ELF-1 (cell line): ENCODE measurements at regions not wholly inside any gene's neighbourhood (a gene's known extent, or its start where the extent isn't known, plus 50 kb on each side); places are given as distances from the start of the nearest gene placed in this dataset.
A peak's percentile ranks its signal among the peaks of the same experiment; 100 is the strongest.
"Not testable (repeated sequence)": the region's sequence is repeated elsewhere in the genome, so short reads cannot be mapped to it uniquely, and the experiment has no call there.

Experiments
- DNase-seq: peaks from one replicate; pipeline ENCODE4 v3.0.0-alpha.2; 2016; ENCODE audit warnings: low read depth, low spot score

DNA sequence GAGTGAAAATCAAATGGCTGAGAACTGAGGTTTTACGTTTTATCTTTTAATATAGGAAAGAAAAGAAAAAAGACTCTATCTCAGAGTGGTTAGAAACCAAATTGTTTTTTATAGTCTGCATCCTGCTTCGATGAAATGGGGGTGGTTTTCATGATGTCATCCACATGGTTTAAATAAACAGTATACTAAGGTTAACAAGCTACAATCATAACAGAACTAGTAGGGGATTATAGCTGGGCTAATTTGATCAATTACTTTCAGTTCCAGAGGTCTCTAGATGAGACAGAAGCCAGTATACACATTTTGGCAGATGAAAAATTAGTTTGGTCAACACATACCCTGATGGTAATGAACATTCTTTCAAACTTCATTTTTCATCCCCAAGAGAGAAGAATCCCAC, 106.3 kb upstream of the SNX2 start:
- no peak for DNase-seq

DNA sequence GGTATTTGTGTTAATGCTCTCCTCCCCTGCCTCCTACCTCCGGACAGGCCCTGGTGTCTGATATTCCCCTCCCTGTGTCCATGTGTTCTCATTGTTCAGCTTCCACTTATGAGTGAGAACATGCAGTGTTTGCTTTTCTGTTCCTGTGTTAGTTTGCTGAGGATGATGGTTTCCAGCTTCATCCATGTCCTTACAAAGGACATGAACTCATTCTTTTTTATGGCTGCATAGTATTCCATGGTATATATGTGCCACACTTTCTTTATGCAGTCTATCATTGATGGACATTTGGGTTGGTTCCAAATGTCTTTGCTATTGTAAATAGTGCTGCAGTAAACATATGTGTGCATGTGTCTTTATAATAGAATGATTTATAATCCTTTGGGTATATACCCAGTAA, 105.2 kb upstream of the SNX2 start:
- DNase-seq = not testable (repeated sequence)

DNA sequence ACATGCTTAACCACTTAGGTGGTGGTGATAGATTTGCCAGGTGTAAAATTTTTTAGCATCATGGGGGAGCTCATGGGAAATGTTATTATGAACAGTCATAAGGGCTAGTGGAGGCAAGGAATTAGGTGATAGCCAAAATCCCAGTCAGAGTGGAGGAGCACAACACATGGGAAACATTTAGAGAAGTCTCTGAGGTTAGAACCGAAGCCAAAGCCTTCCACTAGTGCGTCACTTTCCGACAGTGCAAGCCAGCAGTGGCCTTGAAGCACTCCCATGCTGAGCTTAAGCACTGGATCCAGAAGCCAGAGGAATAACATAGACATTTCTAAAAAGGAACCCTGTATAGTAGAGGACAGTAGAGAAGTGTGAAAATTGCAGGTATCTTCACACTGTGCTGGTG, 101.5 kb upstream of the SNX2 start:
- no peak for DNase-seq

DNA sequence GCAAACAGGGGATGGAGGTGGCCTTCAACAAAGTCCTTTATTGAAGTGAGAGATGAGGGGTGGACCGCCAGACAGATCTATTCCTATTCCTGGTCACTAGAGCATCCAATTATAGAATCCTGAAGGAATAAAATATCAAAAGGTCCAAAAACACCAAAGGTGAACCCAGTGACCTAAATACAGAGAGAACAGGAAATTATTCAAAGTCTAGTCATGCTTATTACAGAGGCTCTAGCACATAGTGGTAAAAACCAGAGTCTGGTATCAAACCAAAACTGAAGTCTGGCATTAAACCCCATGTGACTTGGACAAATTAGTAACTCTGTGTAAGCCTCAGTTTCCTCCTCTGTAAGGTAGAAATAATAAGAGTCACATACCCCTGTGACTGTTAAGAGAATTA, 100.5 kb upstream of the SNX2 start:
- DNase-seq = no peak

DNA sequence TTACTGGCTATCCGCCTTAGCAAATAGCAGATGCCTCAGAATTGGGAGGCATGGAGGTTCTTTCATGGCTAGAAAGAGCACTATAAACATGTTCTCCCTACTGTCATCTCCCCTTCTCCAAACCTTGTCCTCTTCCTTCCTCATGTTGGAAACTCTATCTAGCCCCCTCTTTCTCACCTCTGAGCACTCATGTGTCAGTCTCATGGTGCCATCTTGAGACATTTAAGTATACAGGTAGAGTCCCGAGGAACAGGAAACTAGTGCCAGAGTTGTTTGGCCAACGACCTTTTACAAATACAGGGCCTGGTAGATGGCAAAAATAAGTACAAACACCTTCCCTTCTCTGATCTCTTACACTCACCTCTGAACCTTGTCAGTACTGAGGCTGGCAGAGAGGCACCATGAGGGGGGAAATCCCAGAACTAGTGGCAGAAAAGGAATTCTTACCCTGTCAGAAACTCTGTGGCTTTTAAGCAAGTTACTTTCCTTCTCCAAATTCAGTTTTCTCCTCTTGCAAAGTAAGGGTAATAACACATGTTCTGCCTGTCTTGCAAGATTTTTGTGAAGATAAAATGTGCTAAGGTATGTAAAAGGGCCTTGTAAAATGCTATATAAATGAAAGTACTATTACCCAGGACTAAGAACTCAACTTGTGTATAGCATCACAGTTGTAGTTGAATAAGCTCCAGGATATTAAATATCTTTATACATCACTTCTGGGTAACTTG, 94.1 kb upstream of the SNX2 start:
- DNase-seq = no peak

DNA sequence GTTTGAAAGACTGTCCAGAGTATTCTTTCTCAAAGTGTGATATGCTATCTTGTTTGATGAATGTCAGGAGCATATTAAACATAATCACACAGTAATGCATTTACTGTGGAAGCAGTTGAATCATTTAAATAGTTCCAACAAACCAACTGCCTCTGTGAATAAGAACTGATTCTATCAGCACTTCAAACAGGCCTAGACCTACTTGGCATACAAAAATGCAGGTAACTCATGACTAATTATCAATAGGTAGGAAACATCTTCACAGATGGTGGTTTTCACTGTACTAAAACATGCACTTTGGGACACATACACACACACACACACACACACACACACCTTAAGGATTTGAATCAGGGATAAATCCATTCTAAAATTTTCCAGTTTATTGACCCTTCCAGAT, 91.2 kb upstream of the SNX2 start:
- DNase-seq = no peak

DNA sequence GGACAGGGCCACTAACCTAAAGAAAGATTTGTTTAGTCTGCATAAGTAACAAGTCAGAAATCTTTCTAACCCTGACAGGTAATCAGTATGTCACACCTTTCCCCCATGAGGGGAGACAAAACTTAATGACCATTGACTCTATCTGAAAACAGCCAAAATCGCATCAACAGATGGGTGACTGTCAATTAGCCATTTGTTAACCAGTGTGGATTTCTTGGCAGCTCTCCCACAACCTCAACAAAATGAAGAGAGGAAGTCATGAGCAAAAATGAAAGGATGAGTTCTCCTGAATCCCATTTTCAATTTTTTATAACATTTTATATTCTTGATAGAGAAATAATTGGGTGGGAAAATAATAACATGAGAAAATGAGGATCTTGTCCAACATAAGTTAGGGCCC, 84.6 kb upstream of the SNX2 start:
- DNase-seq = no peak

DNA sequence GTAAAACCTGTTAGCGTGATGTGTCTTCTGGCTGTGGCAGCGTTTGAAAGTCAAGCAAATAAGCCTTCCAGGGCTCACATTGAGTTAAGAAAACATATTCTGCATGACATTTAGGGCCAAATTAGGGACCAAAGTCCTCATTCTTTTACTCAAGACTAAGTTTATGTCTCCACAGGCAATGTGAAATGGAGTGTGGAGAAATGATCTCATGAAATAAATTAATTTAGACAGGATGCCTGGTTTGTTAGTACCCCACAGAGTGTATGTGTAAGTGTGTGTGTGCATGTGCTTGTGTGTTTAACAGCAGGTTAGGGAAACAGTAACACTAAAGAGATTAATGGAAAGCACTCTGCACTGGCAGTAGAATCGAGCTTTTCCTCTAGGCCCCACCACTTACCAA, 82.9 kb upstream of the SNX2 start:
- DNase-seq = no peak

DNA sequence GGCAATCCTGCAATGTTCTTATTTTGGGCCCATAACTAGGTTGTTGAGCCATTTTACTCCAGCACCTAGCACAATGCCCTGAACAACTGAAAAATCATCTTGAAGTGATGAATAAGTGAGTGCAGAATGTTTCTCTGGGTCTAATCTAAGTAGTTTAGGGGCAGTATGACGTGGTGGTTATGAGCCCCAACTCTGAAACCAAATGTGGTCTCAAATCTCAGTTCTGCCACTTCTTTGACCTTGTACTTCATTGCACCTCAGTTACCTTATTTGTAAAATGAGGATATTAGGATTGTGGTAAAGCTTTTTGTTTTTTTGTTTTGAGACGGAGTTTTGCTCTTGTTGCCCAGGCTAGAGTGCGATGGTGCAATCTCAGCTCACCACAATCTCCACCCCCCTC, 80.9 kb upstream of the SNX2 start:
- no peak for DNase-seq

DNA sequence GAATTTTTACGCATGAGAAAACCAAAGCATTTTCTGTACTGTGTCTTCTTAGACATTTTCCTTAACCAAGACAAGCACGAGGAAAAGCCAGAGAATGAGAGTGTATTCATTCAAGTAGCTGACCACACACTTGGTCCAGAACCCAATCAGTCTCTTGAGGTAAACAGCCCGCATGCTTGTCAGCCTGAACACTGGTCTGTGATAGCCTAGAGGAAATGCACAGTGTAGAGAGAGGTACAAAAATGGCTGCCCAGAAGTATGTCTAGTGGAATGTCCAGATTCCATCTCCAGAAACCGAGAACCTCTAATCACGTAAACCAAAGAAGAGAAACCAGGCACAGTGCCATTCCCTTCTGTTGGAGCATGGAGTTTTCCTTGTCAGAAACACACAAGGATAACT, 80.0 kb upstream of the SNX2 start:
- peak; percentile 9 for DNase-seq

DNA sequence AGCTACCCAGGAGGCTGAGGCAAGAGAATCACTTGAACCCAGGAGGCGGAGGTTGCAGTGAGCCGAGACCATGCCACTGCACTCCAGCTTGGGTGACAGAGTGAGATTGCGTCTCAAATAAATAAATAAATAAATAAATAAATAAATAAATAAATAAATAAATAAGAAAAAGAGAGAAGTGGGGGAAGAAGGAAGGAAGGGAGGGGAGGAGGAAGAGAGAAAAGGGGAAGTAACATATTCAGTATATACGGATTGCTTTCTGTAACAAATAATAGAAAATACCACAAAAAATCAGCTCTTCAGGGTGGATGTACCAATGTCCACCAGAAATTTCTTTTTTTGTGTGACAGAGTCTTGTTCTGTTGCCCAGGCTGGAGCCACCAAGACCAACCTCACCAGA, 78.1 kb upstream of the SNX2 start:
- DNase-seq = not testable (repeated sequence)

DNA sequence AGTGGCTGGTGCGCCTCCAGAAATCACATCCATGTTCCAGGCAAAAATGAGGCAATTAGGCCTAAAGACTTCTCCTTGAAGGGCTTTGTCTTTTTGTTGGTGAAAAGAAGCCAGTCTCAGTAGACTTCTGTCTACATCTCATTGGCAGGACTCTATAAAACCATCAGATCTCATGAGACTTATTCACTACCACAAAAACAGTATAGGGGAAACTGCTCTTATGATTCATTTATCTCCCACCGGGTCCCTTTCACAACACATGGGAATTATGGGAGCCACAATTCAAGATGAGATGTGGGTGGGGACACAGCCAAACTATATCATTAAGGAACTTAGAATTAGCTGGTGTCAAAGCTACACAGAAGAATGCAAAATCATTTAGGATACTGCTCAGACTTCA, 77.7 kb upstream of the SNX2 start:
- no peak for DNase-seq

DNA sequence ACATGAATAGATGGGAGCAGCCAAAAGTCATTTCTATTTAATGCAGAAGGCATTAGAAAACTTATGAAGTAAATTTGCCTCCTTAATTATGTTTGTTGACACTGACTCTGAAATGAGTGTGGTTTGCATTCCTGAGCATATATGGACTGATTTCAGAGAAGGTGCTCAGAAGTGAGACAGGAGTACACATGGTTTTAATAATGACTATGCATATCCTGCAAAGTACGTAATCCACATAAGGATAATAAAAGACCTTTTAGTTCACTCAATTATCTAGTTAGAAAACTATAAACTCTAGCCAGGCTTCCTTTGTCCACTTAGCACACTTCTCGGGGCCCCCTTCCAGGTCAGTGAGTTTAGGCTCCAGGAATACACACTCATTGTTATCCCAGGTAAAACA, 75.7 kb upstream of the SNX2 start:
- DNase-seq = no peak

DNA sequence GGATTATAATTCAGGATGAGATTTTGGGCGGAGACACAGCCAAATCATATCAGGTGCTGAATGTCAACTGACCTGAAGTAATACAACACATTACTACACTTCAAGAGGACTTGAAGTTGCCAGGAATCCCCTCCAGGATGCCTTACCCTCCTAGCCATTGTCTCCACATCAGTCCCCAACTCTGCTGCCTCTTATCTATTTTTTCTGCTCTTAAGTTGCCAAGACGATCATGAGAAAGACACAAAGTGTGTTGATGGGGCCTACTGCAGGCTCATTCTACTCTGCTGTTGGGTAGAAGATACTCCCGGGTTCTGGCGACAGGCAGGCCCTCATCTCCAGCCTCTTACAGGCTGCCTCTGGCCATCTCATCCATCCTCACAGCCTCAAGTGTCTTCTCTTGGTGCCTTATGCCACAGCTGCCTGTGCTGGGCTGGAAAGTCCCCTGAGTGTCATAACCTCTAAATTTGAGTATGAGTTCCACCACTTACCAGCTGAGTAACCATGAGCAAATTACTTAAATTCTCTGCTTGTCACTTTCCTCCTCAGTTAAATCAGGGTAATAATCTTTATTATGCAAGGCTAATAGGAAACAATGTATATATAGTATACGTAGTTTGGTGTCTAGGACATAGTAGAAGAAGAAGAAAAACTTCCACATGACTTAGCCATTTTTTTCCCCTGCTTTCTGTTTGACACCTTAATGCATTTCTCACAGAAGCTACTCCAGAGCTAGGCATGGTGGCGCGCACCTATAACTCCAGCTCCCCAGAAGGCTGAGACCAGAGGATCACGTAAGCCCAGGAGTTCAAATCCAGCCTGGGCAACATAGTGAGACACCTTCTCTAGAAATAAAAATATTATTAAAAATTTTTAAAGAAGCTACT, 73.0 kb upstream of the SNX2 start:
- no peak for DNase-seq

DNA sequence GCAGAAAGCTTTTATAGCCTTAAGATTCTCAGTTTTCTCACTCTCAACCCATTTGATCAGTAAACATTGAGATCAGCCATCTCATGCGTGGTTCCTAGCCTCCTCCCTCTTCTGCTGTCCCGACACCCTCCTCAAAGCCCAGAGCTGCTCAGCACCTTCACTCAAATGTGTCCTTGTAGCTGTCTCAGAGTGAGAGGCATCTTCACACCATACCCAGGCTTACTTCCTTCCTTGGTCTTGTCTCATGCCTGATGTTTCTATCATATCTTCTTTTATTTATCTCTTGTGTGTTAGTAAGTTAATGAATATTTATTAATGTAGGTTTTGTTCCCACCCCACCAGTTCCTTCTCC, 72.4 kb upstream of the SNX2 start:
- DNase-seq = no peak

DNA sequence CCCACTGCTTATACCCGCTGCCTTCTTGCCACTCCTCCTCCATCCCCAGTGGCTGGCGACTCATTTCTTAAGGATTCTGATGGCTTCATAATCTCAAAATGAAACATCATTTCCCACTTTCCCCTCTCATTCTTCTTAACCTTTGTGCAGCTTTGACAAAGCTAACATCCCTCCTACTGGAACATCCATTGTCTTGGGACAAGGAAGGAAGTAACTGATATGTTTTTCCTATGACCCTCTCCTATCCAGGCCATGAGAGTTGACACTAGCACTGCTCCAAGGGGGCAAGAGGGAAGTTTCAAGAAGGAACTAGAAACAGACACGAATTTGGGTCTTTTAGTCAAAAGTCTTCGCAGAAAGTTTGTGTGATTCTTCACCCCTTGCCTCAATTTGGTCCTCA, 71.7 kb upstream of the SNX2 start:
- DNase-seq = no peak

DNA sequence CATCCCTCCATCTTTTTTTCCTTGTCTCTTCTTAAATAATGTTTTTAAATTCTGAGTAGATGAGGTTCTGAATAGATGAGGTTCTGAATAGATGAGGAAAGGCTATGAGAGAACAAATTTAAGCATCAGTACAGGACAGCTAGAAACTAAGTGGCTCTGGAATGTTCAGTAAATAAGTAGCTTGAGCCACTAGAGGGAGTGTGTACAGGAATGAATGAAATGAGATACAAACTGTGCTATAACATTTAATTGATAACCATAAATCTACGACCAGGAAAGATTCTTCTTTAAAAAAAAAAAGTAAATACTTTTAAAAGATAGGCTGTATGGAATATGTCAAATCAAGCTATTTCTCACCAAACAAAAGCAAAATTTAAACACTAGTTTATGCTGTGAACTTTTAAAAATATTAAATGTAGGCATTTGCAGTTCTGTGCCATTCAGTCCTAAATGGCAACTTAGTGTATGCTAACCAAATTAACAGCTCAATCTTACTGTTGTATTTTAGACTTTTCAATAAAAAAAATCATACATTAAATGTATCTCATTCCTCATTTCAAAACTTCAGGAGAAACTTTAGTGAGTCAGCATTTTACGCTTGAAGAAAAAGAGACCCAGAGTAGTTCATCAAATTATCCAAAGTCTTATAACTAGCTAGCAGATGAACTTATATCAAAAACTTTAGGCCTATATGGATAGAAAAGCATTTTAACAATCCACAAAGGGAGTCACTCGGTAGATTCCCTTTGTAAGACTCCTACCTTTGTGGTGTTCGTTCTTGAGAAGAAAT, 70.4 kb upstream of the SNX2 start:
- no peak for DNase-seq

DNA sequence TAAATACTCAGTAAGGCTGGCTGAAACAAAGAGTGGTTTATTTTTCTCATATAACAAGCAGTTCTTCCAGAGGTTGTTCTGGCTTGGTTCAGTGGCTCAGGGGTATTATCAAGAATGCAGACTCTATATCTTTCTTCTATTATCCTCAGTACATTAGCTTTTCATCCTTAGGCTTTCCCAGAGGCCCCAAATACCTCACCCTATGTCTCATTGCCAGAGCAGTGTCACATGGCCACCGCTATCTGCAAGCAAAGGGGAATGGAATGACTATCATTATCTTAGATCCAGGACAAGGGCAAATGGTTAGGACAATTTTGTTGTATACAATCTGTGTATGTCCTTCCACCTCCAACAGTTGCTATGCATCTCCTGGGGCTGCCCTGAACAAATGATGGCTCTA, 69.0 kb upstream of the SNX2 start:
- DNase-seq = peak; percentile 29

DNA sequence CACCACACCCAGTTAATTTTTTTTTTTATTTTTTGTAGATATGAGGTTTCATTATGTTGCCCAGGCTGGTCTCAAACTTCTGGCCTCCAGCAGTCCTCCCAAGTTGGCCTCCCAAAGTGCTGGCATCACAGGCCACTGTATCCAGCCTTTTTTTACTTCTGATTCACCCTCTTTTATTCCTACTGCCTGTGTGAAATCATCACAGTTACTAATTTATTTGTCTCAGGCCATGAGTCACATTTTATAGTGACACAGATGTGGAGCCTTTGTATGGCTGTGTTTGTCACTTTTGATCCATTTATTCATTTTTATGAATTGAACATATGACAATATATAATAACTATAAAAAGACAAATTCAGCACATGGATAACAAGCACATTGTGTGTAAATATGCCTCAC, 67.1 kb upstream of the SNX2 start:
- DNase-seq = no peak

DNA sequence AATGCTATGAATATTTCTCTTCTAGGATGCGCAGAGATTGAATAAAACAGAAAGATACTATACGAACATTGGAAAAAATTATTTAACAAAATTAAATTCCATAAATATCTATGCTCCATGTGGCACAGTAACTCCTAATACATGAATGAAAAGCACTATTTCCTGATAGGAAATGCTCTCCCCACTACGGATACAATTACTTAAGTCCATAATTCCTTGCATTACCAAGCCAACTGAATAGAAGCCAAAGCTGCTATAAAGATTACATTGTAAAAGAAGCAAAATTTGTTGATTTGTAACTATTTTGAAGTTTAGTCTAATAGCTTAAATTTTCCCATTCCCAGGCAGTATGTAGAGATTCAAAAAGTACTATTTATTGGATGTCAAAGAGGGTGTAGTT, 61.8 kb upstream of the SNX2 start:
- DNase-seq = no peak

DNA sequence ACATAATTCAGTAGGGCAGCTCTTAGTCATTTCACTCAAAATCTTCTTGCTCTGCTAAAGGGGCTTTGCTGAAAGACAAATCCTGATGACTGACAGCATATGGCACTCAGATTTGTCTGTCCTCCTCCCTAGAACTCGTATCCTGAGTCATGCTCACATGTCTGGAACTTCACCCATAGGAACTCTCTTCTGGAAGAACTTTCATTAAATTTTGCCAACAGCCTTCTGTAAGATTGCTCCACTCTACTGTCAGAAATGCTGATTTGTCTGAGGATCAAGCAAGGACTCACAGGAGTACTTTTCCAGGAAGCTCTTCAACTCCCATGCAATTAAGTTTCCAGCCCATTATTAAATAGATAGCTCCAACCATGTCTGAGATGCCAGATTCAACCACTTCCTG, 59.8 kb upstream of the SNX2 start:
- DNase-seq = no peak

DNA sequence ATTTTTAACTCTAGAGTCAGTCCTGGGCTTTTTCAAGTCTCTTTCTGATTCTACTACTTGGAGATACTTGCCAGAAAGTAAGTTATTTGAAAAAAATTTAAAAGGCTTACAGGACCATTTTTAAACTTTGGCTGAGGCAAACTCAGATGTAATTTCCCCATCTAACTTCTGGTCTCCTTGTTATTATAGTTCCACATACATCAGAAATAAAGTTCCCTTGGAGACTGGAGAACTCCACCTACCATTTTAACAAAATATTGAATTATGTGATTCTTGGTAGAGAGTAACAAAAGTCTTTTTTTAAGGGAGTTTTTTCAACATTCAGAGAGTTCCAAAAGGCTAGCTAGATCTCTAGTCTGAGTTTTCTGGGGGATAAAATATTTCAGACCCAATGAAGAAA, 56.3 kb upstream of the SNX2 start:
- DNase-seq = no peak
